Astrocyte (in vitro differentiated cells and primary cell): ENCODE measurements at regions not wholly inside any gene's neighbourhood (a gene's known extent, or its start where the extent isn't known, plus 50 kb on each side); places are given as distances from the start of the nearest gene placed in this dataset.

Experiments used
- DNase-seq: peaks from one replicate; pipeline ENCODE4 v3.0.0-alpha.2; 2010; ENCODE audit warnings: low read depth
- FAIRE-seq: peaks from 2 replicates; lab custom pipeline; 2011; peaks lifted over from hg19 to GRCh38; lab: Jason Lieb, UNC
- H2AFZ ChIP-seq: 2 replicates; pipeline ENCODE4 v1.6.0; 2012; ENCODE audit warnings: low read depth, low read length, inconsistent platforms
- H3K27ac ChIP-seq: 2 replicates; pipeline ENCODE4 v1.5.1; 2011; ENCODE audit warnings: low read depth, low read length, inconsistent platforms
- H3K27me3 ChIP-seq: 2 replicates; pipeline ENCODE4 v1.6.0; 2011; ENCODE audit warnings: low read length, inconsistent platforms; ENCODE audit not compliant: insufficient read depth
- H3K36me3 ChIP-seq: 2 replicates; pipeline ENCODE4 v1.5.1; 2011; ENCODE audit warnings: low read length, inconsistent platforms; ENCODE audit not compliant: insufficient read depth
- H3K4me1 ChIP-seq: 2 replicates; pipeline ENCODE4 v1.5.1; 2011; ENCODE audit warnings: low read length, inconsistent platforms; ENCODE audit not compliant: insufficient read depth
- H3K4me2 ChIP-seq: 2 replicates; pipeline ENCODE4 v1.6.0; 2012; ENCODE audit warnings: low read length, inconsistent platforms
- H3K4me3 ChIP-seq: 2 replicates; pipeline ENCODE4 v1.5.1; 2011; ENCODE audit warnings: low read depth, mild to moderate bottlenecking, low read length, inconsistent platforms; ENCODE audit not compliant: insufficient read depth
- H3K79me2 ChIP-seq: 2 replicates; pipeline ENCODE4 v1.6.0; 2012; ENCODE audit warnings: mild to moderate bottlenecking, low read length, inconsistent platforms; ENCODE audit not compliant: insufficient read depth
- H3K9ac ChIP-seq: 2 replicates; pipeline ENCODE4 v1.6.0; 2012; ENCODE audit warnings: mild to moderate bottlenecking, low read length, inconsistent platforms
- H3K9me3 ChIP-seq: 2 replicates; pipeline ENCODE4 v1.5.1; 2012; ENCODE audit warnings: low read depth, mild to moderate bottlenecking, low read length, inconsistent platforms; ENCODE audit not compliant: insufficient read depth
- H4K20me1 ChIP-seq: 2 replicates; pipeline ENCODE4 v1.6.0; 2012; ENCODE audit warnings: low read length, inconsistent platforms; ENCODE audit not compliant: insufficient read depth
- H3K27ac Mint-ChIP-seq: one replicate; pipeline ENCODE4 v1.8.0; 2021; ENCODE audit warnings: mild to moderate bottlenecking, mixed read lengths; ENCODE audit not compliant: unreplicated experiment
- H3K27me3 Mint-ChIP-seq: one replicate; pipeline ENCODE4 v1.8.0; 2021; ENCODE audit warnings: low read depth, mixed read lengths; ENCODE audit not compliant: unreplicated experiment
- H3K36me3 Mint-ChIP-seq: one replicate; pipeline ENCODE4 v1.8.0; 2021; ENCODE audit warnings: low read depth, mixed read lengths; ENCODE audit not compliant: unreplicated experiment
- H3K4me1 Mint-ChIP-seq: one replicate; pipeline ENCODE4 v1.8.0; 2021; ENCODE audit warnings: low read depth, mixed read lengths; ENCODE audit not compliant: unreplicated experiment
- H3K4me3 Mint-ChIP-seq: one replicate; pipeline ENCODE4 v1.8.0; 2021; ENCODE audit warnings: mild to moderate bottlenecking, moderate library complexity, mixed read lengths; ENCODE audit not compliant: unreplicated experiment
- H3K9me3 Mint-ChIP-seq: one replicate; pipeline ENCODE4 v1.8.0; 2021; ENCODE audit warnings: mild to moderate bottlenecking, mixed read lengths; ENCODE audit not compliant: unreplicated experiment
- CTCF ChIP-seq: IDR thresholded peaks from 2 replicates; pipeline ENCODE4 v1.5.1; 2011; ENCODE audit warnings: low read depth, mild to moderate bottlenecking, inconsistent platforms, low read length, moderate library complexity; ENCODE audit not compliant: insufficient read depth
- EZH2 ChIP-seq: IDR thresholded peaks from 2 replicates; pipeline ENCODE4 v1.6.1; 2012; ENCODE audit warnings: mild to moderate bottlenecking, low read length, inconsistent platforms; ENCODE audit not compliant: insufficient read depth

- H3K9me3 ChIP-seq = no peaks in the 10 kb centered on the region
- TF ChIP-seq CTCF (no peak), EZH2 (no peak)
- H3K27me3 ChIP-seq = no peaks in the 10 kb centered on the region
- H3K27ac Mint-ChIP-seq = no peak overlapping the region
- H3K36me3 Mint-ChIP-seq = no peaks in the 10 kb centered on the region
- H3K4me3 Mint-ChIP-seq = no peak overlapping the region
- no peaks in the 10 kb centered on the region for H3K79me2 ChIP-seq
- H3K9me3 Mint-ChIP-seq = no peaks in the 10 kb centered on the region
- FAIRE-seq (no peak), DNase-seq (no peak)
- H3K4me1 Mint-ChIP-seq = peaks cover 41% of the 10 kb centered on the region
- H3K27ac ChIP-seq = no peak overlapping the region
- no peaks in the 10 kb centered on the region for H3K36me3 ChIP-seq
- peaks cover 22% of the 10 kb centered on the region for H3K4me1 ChIP-seq
- H3K4me3 ChIP-seq = no peak overlapping the region
- no peaks in the 10 kb centered on the region for H4K20me1 ChIP-seq
- no peak overlapping the region for H3K4me2 ChIP-seq
- H2AFZ ChIP-seq = no peak overlapping the region
- H3K27me3 Mint-ChIP-seq = no peaks in the 10 kb centered on the region
- no peak overlapping the region for H3K9ac ChIP-seq
Measured at GRCh38 chr5:28402590-28403301, 1364.4 kb upstream of the CDH9 start.

GRCh38 chr5:28400076-28400475 is 1361.7 kb upstream of the CDH9 start:
- peak; percentile 78 for FAIRE-seq
- DNase-seq = peak; percentile 31
- Histone ChIP-seq H4K20me1 (no peaks in the 10 kb centered on the region), H3K79me2 (no peaks in the 10 kb centered on the region), H3K36me3 (no peaks in the 10 kb centered on the region), H3K27me3 (no peaks in the 10 kb centered on the region), H3K9ac (no peak overlapping the region), H3K27ac (peak overlapping the region; percentile 21), H2AFZ (no peak overlapping the region), H3K4me3 (no peak overlapping the region), H3K4me2 (no peak overlapping the region), H3K4me1 (peaks cover 24% of the 10 kb centered on the region), H3K9me3 (no peaks in the 10 kb centered on the region)
- no peaks in the 10 kb centered on the region for H3K27me3 Mint-ChIP-seq
- no peak overlapping the region for H3K4me3 Mint-ChIP-seq
- H3K36me3 Mint-ChIP-seq = no peaks in the 10 kb centered on the region
- H3K9me3 Mint-ChIP-seq = no peaks in the 10 kb centered on the region
- H3K27ac Mint-ChIP-seq = peak overlapping the region; percentile 12
- TF ChIP-seq CTCF (no peak), EZH2 (no peak)
- peaks cover 34% of the 10 kb centered on the region for H3K4me1 Mint-ChIP-seq

- no peak for DNase-seq
- Mint-ChIP-seq H3K4me3 (no peak overlapping the region), H3K27ac (no peak overlapping the region), H3K36me3 (no peaks in the 10 kb centered on the region), H3K27me3 (no peaks in the 10 kb centered on the region), H3K9me3 (no peaks in the 10 kb centered on the region), H3K4me1 (peaks cover 34% of the 10 kb centered on the region)
- Histone ChIP-seq H3K36me3 (no peaks in the 10 kb centered on the region), H3K27me3 (no peaks in the 10 kb centered on the region), H3K9ac (no peak overlapping the region), H2AFZ (no peak overlapping the region), H3K4me1 (peaks cover 22% of the 10 kb centered on the region), H3K27ac (no peak overlapping the region), H3K4me3 (no peak overlapping the region), H3K9me3 (no peaks in the 10 kb centered on the region), H4K20me1 (no peaks in the 10 kb centered on the region), H3K4me2 (no peak overlapping the region), H3K79me2 (no peaks in the 10 kb centered on the region)
- TF ChIP-seq EZH2 (no peak), CTCF (no peak)
- FAIRE-seq = no peak
Measured at GRCh38 chr5:28399211-28399610, 1360.8 kb upstream of the CDH9 start.
